HAP-1 (cell line): ENCODE measurements at regions not wholly inside any gene's neighbourhood (a gene's known extent, or its start where the extent isn't known, plus 50 kb on each side); places are given as distances from the start of the nearest gene placed in this dataset.

ENCODE experiments used
- DNase-seq, 2 experiments: peaks; one replicate each; pipeline ENCODE4 v3.0.0-alpha.2; 2016 to 2020; ENCODE audit warnings: low spot score in 2 of 2
- H3K27me3 ChIP-seq: fragments of 250-450 bp; sonication (Bioruptor Pico); 2 replicates; pipeline ENCODE4 v1.5.1; 2020; ENCODE audit warnings: low read depth, mild to moderate bottlenecking, moderate library complexity
- H3K36me3 ChIP-seq: fragments of 250-450 bp; sonication (Bioruptor Pico); replicated peaks from 2 replicates; pipeline ENCODE4 v1.5.1; 2020; ENCODE audit warnings: mild to moderate bottlenecking
- H3K4me1 ChIP-seq: fragments of 250-450 bp; sonication (Bioruptor Pico); 2 replicates; pipeline ENCODE4 v1.5.1; 2020; ENCODE audit warnings: mild to moderate bottlenecking
- H3K4me3 ChIP-seq: fragments of 250-450 bp; sonication (Bioruptor Pico); 2 replicates; pipeline ENCODE4 v1.5.1; 2020; ENCODE audit warnings: mild to moderate bottlenecking, moderate library complexity
- H3K9me3 ChIP-seq: fragments of 250-450 bp; sonication (Bioruptor Pico); 2 replicates; pipeline ENCODE4 v1.5.1; 2020; ENCODE audit warnings: mild to moderate bottlenecking, moderate library complexity
- in situ Hi-C: fragments of 300-500 bp; cut with MboI; formaldehyde crosslinking; loops from 3 replicates; pipeline ENCODE4 v1.14.3; 2020; ENCODE audit warnings: low sequenced_read_pairs, inconsistent platforms, mixed read lengths

DNA sequence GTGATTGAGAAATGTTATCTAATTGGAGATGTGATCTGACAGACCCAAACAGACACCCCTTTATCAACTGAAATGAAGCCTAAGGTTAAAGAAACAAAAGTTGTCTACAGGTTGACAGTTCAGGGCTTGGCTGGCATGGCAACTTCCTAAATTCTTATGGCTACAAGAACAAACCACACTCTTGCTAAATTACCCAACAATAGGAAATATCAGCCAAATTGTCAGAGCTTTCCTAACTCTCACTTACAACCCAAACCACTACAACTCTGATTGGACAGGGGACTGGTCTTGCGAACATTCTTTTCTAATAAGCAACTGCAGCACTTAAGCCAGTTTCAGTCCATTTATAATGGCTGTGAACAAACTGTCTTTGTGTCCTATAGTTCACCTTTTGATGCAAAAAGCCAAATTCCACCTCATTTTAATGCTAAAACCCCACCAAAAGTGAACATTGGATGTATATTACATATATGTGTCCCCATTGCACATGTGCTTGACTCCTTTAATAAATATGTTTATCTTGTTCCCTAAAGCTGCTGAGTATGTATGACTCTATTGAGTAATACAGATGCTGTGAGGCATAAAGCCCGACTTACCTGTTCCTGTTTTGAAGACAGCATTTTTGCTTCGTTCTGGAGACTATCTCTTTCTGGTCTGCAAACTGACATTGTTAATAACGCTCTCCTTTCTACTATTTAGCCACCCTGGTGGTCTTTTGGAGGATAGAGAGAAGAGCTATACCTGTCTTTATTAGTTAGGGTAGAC, 101.3 kb upstream of the HMCN1 start:
- H3K4me3 ChIP-seq, result no peak overlapping the region
- in situ Hi-C loops, result no loop called here
- H3K36me3 ChIP-seq, result no peaks in the 10 kb centered on the region
- H3K27me3 ChIP-seq, result no peaks in the 10 kb centered on the region
- no peak for DNase-seq
- H3K9me3 ChIP-seq, result no peaks in the 10 kb centered on the region
- H3K4me1 ChIP-seq, result no peaks in the 10 kb centered on the region

DNA sequence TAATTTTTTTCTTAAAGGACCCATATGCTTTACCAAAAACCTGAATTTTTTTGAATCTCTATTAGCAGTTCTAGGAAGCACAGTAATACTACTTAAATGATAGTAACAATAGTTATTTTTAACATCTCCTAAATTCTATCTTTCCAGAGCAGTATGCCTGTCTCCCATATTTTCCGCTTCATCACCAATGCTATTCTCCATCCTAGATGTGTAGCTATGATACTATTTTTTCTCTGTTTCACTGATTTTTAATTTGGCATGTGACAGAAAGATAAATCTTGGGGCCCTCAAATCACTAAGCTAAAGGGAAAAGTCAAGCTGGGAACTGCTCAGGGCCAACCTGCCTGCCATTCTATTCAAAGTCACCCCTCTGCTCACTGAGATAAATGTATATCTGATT, 102.3 kb upstream of the HMCN1 start:
- no peak for DNase-seq
- Histone ChIP-seq H3K9me3 (no peaks in the 10 kb centered on the region), H3K36me3 (no peaks in the 10 kb centered on the region), H3K4me3 (no peak overlapping the region), H3K4me1 (no peaks in the 10 kb centered on the region), H3K27me3 (no peaks in the 10 kb centered on the region)
- in situ Hi-C loops, result no loop called here

DNA sequence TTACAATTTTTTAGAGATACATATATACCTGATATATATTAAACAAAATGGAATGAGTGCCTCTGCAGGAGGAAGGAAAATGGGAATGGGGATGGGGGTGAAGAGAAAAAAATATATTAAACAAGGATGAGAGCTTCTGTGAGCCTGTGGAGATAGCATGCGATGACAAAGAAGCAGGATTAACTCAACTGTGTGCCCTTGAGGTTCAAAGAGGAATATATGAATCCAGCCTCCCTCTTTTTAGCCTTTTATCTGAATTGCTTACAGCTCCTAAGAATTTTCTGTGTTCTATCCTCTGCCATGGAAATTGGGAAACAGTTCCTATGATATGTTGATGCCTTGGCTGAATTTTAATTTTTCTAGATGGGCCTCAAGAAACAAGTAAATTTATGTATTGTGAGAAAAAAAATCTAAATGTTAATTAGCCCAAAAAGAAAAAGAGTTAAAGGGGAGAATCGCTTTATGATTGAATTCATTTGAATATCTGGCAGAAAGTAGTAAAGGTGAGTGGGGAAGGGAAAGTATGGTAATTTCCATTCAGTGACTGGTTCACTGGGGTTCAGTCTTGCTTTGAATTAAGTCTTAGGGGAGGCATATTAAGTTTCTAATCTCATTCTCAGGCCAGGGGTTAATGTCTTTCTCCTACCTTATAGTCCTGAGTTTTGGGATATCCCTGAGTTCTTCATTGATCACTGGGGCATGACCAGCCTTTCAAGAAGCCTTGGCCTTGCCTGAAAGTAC, 106.3 kb upstream of the HMCN1 start:
- no peaks in the 10 kb centered on the region for H3K27me3 ChIP-seq
- no peaks in the 10 kb centered on the region for H3K4me1 ChIP-seq
- no peaks in the 10 kb centered on the region for H3K9me3 ChIP-seq
- H3K4me3 ChIP-seq, result no peak overlapping the region
- DNase-seq, result no peak
- in situ Hi-C loops, result no loop called here
- H3K36me3 ChIP-seq, result no peaks in the 10 kb centered on the region

DNA sequence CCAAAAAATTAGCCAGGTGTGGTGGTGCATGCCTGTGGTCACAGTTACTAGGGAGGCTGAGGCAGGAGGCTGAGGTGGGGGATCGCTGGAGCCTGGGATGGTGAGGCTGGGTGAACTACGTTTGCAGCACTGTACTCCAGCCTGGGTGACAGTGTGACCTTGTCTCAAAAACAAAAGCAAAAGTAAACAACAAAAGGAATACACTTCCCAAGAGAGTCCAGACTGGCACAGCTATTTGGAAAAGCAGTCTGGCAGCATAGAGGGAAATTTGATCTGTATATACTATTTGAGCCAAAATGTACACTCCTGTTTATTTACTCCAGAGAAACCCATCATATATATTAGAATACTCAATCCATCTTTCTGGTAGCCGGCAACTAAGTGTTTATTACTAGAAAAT, 107.0 kb upstream of the HMCN1 start:
- Histone ChIP-seq H3K4me3 (no peak overlapping the region), H3K36me3 (no peaks in the 10 kb centered on the region), H3K4me1 (no peaks in the 10 kb centered on the region), H3K27me3 (no peaks in the 10 kb centered on the region), H3K9me3 (no peaks in the 10 kb centered on the region)
- no peak for DNase-seq
- in situ Hi-C loops, result no loop called here

DNA sequence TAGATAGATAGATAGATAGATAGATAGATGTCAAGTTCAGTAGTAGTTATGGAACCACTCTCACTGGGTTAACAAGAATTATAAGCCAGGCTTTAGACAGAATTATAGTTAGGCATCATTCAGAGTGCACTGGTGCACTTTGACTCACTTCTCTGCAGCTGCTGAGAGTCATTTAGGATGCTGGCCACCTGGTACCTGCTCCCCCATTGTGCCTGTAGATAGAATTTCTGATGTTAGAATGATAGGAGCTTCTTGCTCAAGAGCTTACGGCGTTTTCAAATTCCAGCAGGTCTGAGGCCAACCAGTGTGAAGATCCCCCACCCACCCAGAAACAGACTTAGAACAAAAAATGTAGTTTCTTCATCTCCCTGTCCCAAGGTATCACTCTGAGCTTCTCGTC, 107.8 kb upstream of the HMCN1 start:
- in situ Hi-C loops, result no loop called here
- Histone ChIP-seq H3K4me3 (no peak overlapping the region), H3K27me3 (no peaks in the 10 kb centered on the region), H3K36me3 (no peaks in the 10 kb centered on the region), H3K4me1 (no peaks in the 10 kb centered on the region), H3K9me3 (no peaks in the 10 kb centered on the region)
- no peak for DNase-seq

DNA sequence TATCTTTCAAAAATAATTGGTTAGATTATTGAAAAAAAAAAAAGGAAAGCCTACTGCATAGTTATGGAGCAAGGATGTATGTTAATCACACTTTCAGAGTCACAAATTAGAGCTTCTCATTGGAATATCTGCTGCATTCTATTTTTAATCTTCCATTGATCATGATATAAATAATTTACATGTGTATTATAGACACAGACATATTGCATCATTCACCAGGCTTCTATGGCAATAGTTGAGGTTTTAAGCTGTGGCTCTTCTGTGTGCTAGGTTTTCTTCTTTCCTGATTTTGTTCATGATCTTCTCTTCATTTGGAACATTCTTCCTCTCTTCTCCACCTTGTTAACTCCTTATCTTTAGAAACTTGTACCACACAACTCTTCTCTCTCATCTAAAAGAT, 123.2 kb upstream of the HMCN1 start:
- Histone ChIP-seq H3K36me3 (no peaks in the 10 kb centered on the region), H3K4me1 (no peaks in the 10 kb centered on the region), H3K9me3 (no peaks in the 10 kb centered on the region), H3K4me3 (no peak overlapping the region), H3K27me3 (no peaks in the 10 kb centered on the region)
- DNase-seq, result no peak
- in situ Hi-C loops, result no loop called here

DNA sequence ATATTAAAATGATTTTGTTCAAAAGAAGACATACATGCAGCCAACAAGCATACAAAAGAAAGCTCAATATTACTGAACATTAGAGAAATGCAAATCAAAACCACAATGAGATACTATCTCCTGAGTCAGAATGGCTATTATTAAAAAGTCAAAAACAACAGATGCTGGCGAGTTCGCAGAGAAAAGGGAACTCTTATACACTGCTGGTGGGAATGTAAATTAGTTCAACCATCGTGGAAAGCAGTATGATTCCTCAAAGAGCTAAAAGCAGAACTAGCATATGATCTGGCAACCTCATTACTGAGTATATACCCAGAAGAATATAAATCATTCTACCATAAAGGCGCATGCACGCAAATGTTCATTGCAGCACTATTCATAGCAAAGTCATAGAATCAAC, 126.0 kb upstream of the HMCN1 start:
- Histone ChIP-seq H3K27me3 (no peaks in the 10 kb centered on the region), H3K4me3 (no peak overlapping the region), H3K4me1 (no peaks in the 10 kb centered on the region), H3K9me3 (no peaks in the 10 kb centered on the region), H3K36me3 (no peaks in the 10 kb centered on the region)
- no peak for DNase-seq
- in situ Hi-C loops, result no loop called here

DNA sequence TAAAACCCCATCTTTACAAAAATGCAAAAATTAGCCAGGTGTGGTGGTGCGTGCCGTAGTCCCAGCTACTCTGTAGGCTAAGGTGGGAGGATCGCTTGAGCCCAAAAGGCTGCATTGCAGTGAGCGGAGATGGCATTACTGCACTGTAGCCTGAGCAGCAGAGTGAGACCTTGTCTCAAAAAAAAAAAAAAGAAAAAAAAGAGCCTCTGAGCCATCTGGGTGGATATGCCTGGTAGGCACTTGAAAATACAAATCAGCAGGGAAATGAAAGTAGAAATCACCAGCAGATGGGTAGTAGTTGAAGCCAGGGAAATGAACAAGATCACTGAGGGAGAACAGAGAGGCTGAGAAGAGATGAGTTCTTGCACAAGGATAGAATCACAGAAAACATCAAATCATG, 131.0 kb upstream of the HMCN1 start:
- no peaks in the 10 kb centered on the region for H3K27me3 ChIP-seq
- no peak for DNase-seq
- H3K4me3 ChIP-seq, result no peak overlapping the region
- in situ Hi-C loops, result no loop called here
- H3K9me3 ChIP-seq, result no peaks in the 10 kb centered on the region
- no peaks in the 10 kb centered on the region for H3K36me3 ChIP-seq
- H3K4me1 ChIP-seq, result peaks cover 4% of the 10 kb centered on the region; the same call in 1 of the 2 replicates

DNA sequence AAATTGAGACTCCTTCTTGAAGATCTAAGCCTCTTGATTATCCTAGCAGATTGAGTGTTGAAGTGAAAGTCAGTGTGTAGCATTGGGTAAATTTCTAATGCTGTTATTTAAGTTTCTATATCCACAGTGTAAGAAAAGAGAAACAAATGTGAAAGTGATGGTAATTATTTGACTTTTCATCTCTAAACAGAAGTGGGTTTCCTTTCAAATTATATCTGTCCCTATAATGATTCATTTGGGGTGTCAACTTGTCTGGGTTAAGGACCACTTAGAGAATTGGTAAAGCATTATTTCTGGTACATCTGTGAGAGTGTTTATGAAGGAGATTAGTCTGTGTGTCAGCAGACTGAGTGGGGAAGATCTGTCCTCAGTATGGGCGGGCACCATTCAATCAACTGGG, 133.0 kb upstream of the HMCN1 start:
- no peak for DNase-seq
- Histone ChIP-seq H3K4me3 (no peak overlapping the region), H3K4me1 (peaks cover 4% of the 10 kb centered on the region; the same call in 1 of the 2 replicates), H3K36me3 (no peaks in the 10 kb centered on the region), H3K9me3 (no peaks in the 10 kb centered on the region), H3K27me3 (no peaks in the 10 kb centered on the region)
- in situ Hi-C loops, result no loop called here

DNA sequence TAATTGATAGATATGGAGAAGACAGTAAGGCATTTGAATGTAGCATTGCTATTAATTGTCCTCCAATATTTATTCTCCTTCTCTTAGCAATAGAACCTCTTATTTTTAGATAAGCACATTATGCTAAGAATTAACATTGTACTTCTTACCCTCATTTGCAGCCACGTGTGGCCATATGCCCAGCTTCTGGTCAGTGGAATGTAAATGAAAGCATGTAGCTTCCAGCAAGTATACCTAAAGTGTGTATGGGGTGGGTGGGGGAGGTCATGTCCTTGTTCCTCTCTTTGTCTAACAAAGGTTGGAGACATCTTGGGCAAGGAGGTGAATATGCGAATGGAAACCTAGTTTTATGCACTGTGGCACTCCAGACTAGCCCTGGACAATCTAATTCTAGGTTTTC, 133.6 kb upstream of the HMCN1 start:
- Histone ChIP-seq H3K9me3 (no peaks in the 10 kb centered on the region), H3K4me3 (no peak overlapping the region), H3K27me3 (no peaks in the 10 kb centered on the region), H3K4me1 (peaks cover 4% of the 10 kb centered on the region; the same call in 1 of the 2 replicates), H3K36me3 (no peaks in the 10 kb centered on the region)
- DNase-seq, result no peak
- in situ Hi-C loops, result no loop called here

DNA sequence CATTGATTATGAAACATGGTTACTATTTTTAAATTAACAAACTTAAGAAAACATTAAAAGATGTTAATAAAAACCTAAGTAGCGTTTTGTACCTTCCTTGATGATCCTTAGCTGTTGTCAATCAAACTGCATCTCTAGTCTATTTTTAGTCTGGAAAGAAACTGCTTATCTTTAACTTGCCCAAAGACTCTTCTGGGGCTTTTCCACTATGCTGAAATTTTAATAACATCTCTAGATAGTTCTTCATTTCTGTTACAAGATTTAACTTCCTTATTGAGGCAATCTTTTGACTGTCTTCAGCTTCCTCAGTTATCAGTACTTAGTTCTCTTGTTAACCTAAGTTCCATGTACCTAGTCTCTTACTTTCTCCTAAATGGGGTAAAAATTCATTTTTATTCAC, 135.9 kb upstream of the HMCN1 start:
- Histone ChIP-seq H3K4me3 (no peak overlapping the region), H3K36me3 (no peaks in the 10 kb centered on the region), H3K4me1 (peaks cover 4% of the 10 kb centered on the region; the same call in 1 of the 2 replicates), H3K27me3 (no peaks in the 10 kb centered on the region), H3K9me3 (no peaks in the 10 kb centered on the region)
- no peak for DNase-seq
- in situ Hi-C loops, result no loop called here

DNA sequence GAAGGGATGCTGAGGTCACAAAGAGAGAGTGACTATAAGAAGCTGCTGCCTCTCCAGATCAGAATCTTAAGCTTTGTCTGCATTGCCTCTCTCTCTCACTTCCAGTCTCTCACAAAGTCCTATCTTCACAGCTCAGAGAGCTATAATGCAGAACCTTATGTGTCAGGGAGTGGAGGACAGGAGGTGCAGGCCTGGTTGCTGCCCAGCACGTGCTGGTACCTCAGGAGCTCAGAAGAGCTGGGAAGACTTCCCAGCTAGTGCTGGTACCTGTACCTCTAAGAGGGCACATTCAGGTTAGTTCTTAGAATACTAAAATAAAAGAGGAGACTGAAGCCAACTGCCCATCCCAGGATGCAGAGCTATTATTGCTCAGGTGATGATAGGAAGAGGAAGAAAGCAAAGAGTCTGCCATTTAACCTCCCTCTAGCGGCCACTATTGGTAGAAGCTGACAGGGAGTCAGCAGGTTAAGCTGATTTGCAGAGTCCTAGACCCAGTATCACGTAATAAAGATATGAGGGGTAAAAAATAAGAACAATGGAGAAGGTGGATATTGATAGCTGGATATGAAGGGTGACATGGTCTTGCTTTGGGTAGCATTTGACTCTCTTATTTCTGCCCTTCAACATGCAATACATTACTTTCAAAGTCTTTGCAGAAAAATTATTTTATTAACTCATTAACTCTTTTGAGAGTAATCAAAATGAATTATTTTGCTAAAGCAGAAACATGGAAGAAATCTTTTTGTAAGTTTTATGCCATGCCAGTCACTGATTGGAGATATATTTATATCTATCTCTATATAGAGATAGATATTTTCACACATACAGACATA, 138.1 kb upstream of the HMCN1 start:
- Histone ChIP-seq H3K27me3 (no peaks in the 10 kb centered on the region), H3K36me3 (no peaks in the 10 kb centered on the region), H3K9me3 (no peaks in the 10 kb centered on the region), H3K4me3 (no peak overlapping the region), H3K4me1 (peaks cover 4% of the 10 kb centered on the region; the same call in 1 of the 2 replicates)
- DNase-seq, result peak; percentile 56 to 79
- in situ Hi-C loops, result no loop called here

DNA sequence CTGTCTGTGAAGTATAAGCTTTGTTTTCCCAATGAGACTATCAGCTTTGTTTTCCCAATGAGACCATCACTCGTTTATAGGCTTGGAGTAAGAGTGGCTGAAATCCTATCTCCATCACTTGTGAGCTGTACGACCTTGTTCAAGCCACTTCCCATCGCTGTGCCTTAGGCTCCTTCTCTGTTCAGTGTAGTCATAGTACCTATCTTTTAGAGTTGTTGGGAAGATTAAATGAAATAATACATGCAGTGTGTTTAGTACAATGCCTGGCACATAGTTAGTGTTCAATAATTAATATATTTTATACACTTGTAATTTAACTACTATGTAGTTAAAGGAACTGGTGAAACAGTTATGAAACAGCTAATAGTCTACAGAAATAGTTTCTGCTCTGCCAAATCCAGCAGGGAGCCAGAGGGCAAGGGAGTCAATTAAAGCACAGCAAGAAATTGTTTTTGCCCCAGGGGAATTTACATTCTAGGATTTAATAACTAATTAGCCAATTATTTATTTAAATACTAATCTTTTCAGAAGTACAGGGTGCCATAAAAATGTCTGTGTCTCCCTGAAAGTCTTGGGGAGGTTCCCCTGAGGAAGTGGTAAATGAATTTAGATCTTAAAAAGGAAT, 139.3 kb upstream of the HMCN1 start:
- in situ Hi-C loops, result no loop called here
- Histone ChIP-seq H3K9me3 (no peaks in the 10 kb centered on the region), H3K4me1 (peaks cover 4% of the 10 kb centered on the region; the same call in 1 of the 2 replicates), H3K36me3 (no peaks in the 10 kb centered on the region), H3K4me3 (no peak overlapping the region), H3K27me3 (no peaks in the 10 kb centered on the region)
- DNase-seq, result no peak
